HG02798 (cell line): ENCODE measurements at regions not wholly inside any gene's neighbourhood (a gene's known extent, or its start where the extent isn't known, plus 50 kb on each side); places are given as distances from the start of the nearest gene placed in this dataset.
"Not testable (repeated sequence)": the region's sequence is repeated elsewhere in the genome, so short reads cannot be mapped to it uniquely, and the experiment has no call there.

ENCODE experiments used
- ATAC-seq: cut with Tn5 transposase; IDR thresholded peaks from one replicate; pipeline ENCODE4 v1.9.1; 2021; ENCODE audit warnings: mild to moderate bottlenecking; ENCODE audit not compliant: unreplicated experiment, poor library complexity

- ATAC-seq: no peak
Observed at GRCh38 chr5:105304859-105305258, 1742.3 kb upstream of the NUDT12 start.

GRCh38 chr5:105288946-105289345, 1726.4 kb upstream of the NUDT12 start:
- no peak for ATAC-seq

GRCh38 chr5:105283134-105283533, 1720.5 kb upstream of the NUDT12 start:
- no peak for ATAC-seq

- ATAC-seq: no peak
Observed at GRCh38 chr5:105274079-105274478, 1711.5 kb upstream of the NUDT12 start.

- ATAC-seq: no peak
Observed at GRCh38 chr5:105263515-105263914, 1700.9 kb upstream of the NUDT12 start.

GRCh38 chr5:105259581-105260217, 1697.1 kb upstream of the NUDT12 start:
- ATAC-seq: no peak

GRCh38 chr5:105238561-105238960, 1676.0 kb upstream of the NUDT12 start:
- ATAC-seq: no peak

GRCh38 chr5:105230516-105231157, 1668.0 kb upstream of the NUDT12 start:
- ATAC-seq: no peak

- ATAC-seq: no peak
Observed at GRCh38 chr5:105218018-105218417, 1655.4 kb upstream of the NUDT12 start.

- ATAC-seq: no peak
Observed at GRCh38 chr5:105213078-105213477, 1650.5 kb upstream of the NUDT12 start.

GRCh38 chr5:105207066-105207465, 1644.5 kb upstream of the NUDT12 start:
- no peak for ATAC-seq

- ATAC-seq: no peak
Observed at GRCh38 chr5:105197531-105197930, 1634.9 kb upstream of the NUDT12 start.

- no peak for ATAC-seq
Observed at GRCh38 chr5:105195765-105196164, 1633.2 kb upstream of the NUDT12 start.

- ATAC-seq: no peak
Observed at GRCh38 chr5:105172918-105173317, 1610.3 kb upstream of the NUDT12 start.

- no peak for ATAC-seq
Observed at GRCh38 chr5:105168806-105169205, 1606.2 kb upstream of the NUDT12 start.

- ATAC-seq: no peak
Observed at GRCh38 chr5:105167092-105167491, 1604.5 kb upstream of the NUDT12 start.

GRCh38 chr5:105163547-105163946, 1601.0 kb upstream of the NUDT12 start:
- no peak for ATAC-seq

GRCh38 chr5:105162557-105162956, 1600.0 kb upstream of the NUDT12 start:
- ATAC-seq: not testable (repeated sequence)

- no peak for ATAC-seq
Observed at GRCh38 chr5:105158526-105158925, 1595.9 kb upstream of the NUDT12 start.

- ATAC-seq: no peak
Observed at GRCh38 chr5:105150323-105150722, 1587.7 kb upstream of the NUDT12 start.

- ATAC-seq: no peak
Observed at GRCh38 chr5:105146867-105147266, 1584.3 kb upstream of the NUDT12 start.

- no peak for ATAC-seq
Observed at GRCh38 chr5:105145152-105145551, 1582.6 kb upstream of the NUDT12 start.
